T-helper 22 cell (primary cell): ENCODE measurements at regions not wholly inside any gene's neighbourhood (a gene's known extent, or its start where the extent isn't known, plus 50 kb on each side); places are given as distances from the start of the nearest gene placed in this dataset.

Experiments used
- DNase-seq: peaks from one replicate; pipeline ENCODE4 v3.0.0-alpha.2; 2020; ENCODE audit warnings: low read depth

DNA sequence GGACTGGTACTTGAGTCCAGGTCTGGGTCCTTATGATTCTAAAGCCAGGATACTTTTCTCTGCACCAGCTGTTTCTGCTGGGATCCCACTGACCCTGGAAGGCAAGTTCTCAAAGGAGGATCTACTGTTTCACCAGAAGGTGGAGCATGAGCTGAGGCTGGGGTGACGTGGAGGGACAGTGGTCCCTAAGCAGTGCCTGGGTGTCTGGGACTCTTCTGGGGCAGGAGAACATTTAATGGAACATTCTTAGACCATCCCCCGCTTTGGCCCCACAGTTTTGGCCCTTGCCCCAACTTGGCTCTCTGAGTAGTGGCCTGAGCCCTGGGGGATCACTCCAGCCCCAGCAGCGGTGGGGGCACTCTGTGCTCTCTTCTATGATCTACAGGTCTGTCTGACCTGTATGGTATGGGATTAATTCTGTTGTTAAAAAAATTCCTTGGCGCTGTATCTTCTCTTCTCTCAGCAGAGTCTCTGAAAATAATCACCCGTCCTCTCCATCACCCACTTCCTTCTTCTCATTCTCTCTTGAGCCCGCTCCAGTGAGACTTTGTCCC, 60.3 kb upstream of the CSF3R start:
- no peak for DNase-seq

DNA sequence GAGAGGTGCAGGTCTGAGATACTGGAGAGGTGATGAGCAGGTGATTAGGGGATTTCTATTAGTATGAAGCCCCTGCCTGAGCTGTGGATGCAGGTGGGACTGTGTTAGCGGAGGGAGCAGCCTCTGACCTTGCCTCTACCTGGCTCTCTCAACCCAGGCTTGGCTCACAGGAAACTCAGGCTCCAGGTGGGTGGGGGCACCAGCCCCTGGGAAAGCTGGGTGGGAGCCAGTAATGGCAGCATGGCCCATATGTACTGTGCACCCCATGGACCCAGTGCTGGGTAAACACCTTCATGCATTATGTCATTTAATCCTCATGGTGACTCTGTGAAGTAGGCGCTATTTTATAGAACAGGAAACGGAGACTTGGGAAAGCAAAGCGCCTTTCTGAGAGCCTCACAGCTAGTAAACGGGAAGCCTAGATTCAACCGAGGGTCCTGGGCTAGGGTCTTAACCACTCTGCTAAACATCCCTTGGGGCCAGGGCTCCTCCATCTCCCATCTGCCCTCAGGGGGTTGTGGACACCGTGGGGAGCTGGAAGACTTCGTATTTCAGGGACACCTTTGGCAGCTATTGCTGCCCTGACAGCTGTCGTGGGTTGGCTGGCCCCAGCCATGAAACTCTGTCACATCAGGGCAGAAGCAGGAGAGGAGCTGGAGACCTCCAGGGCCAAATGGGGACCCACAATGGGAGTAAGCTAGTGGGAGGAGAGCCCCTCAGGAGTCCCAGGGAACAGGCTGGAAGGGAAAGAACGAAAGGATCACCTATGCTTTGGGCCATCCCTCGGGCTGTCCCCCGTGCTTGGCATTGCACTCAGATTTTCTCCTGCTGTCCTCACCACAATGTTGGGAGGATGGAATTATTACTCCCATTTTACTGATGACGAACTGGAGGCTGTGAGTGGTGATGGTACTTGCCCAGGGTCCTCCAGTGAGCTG, 59.6 kb upstream of the CSF3R start:
- DNase-seq: no peak

DNA sequence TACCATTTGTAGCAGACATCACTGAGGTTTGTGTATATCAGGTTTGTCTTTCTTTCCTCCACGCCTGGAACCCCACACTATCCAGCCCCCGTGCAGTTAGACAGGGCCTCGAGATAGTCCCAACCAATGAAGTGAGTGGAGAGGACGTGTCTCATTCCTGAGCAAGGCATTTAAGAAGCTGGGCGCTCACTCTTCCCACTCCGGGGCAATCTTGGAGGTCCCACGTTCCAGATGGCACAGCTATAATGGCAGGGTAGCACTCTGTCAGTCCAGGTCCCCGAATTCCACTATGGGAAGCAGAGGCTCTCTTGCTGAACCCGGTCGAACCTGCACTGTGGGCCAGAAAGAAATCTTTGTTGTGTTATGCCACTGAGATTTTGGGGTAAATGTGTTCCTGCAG, 57.3 kb upstream of the CSF3R start:
- no peak for DNase-seq

DNA sequence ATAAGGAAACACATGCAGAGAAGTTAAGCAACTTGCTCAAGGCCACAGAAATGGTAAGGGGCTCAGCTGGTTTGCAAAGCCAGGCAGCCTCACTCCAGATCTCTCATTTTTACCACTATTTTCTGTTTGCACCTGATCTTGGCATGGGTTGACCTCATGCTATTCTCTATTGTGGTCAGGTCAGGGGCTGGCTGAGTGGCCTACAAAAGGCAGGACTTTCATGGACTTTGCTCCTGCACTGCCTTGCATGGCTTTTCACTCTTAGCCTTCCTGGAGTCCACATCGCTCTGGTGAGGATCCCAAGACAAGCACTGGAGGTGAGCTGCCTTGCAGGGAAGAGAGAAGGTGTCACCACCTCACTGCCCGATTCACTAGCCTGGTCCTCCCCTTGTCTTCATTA, 56.8 kb upstream of the CSF3R start:
- DNase-seq: no peak

DNA sequence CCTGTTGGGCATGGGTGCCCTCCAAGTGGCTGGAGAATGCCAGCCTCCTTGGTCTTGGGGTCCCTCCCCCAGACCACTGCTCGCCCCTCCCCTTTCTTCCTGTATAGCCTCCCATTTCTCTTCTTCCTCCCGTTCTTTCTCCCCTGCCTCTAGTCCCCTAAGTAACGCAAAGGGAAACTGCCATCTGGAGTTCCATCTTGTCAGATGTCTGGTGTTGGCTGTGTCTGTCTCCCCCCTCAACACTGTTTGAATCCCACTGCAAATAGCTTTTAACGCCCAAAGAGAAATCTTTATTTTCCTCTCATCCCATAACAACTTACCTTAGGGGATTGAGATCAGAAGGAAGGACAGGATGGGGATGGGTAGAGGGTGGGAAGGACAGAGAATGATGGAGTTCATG, 55.3 kb upstream of the CSF3R start:
- DNase-seq: no peak

DNA sequence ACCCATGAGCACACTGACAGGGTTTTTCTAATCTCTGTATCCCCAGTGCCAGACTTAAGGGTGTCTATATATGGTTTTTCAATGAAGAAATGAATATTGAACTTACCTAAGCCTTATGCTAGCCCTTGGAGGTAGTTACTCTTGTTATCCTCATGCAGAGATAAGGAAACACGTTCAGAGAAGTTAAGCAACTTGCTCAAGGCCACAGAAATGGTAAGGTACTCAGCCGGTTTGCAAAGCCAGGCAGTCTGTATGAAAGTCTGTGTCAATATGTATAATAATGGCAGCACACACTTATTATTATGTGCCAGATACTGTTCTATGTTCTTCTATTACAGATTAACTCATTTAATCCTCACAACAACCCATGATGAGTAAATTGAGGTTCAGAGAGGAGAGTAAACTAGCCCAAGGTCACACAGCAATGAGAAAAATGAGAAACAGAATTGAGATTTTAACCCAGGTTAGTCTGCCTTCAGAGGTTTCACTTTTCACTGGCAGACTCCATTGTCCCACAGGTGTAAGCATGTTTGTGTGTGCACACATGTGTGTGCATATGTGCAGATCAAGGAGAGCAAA, 54.6 kb upstream of the CSF3R start:
- DNase-seq: no peak

DNA sequence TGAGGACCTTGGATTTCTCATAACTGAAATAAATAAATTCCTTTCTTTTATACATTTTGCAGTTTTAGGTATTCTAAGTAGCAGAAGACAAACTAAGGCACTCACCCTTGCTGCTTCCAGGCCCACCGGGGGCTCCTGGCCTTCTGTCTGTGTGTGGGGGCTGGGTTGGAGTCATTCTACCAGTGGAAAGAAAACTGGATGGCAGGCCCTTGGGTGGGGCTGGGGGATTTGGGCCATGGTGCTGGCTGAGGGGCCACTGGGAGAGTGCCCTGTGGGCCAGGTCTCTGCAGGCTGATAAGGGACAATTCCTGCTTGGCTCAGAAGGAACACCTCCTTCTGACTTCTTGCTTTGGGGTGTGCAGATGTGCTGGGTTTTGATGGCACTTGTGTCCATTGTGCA, 54.0 kb upstream of the CSF3R start:
- DNase-seq: no peak

DNA sequence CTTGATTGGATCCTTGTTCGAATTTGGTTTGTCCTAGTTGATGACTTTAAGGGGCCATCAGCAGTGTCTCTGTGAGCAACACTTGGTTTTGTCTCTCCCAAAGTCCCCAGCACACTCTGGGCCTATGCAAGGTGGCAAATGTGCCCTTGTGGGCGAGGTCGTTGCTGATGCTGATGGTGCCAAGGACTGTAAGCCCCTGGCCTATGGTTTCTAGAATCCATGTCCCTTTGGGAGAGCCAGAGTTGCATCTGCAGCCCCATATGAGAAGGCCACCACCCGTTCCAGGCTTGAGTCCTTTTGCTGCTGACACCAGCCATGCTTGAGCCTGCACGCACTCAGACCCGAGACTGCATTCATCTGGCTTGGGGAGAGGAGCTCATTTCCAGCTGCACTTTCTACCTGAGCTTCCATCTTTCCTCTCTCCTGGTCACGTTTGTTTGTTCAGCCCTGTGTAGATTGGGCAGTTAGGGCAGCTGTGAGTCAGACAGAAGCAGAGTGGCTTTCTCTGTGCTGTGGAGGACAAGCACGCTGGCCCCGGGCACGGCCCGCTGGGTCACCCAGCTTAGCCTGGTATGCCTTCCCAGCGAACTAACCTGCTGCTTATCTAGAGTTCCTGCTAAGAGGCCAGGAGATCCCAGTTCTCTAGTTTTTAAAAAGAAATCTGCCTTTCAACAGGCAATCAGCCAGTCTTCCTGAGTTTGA, 52.1 kb upstream of the CSF3R start:
- no peak for DNase-seq

DNA sequence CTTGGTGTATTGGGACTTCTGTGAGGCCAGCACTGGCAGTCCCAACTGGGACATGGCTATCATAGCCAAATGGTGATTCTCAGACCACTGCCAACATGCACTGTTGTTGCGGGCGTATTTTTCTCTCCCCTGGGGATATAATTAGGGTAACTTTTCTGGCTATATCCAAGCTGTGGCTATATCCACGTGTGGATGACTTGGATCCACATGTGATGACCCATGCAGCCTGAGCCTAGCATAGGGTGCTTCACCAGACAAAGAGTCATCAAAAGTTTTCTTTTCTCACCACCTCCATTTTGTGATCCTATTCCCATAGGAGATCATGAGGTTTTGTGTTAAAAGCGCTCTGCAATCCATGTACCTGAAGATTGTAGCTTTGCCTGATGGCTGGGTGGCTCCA, 51.2 kb upstream of the CSF3R start:
- no peak for DNase-seq

DNA sequence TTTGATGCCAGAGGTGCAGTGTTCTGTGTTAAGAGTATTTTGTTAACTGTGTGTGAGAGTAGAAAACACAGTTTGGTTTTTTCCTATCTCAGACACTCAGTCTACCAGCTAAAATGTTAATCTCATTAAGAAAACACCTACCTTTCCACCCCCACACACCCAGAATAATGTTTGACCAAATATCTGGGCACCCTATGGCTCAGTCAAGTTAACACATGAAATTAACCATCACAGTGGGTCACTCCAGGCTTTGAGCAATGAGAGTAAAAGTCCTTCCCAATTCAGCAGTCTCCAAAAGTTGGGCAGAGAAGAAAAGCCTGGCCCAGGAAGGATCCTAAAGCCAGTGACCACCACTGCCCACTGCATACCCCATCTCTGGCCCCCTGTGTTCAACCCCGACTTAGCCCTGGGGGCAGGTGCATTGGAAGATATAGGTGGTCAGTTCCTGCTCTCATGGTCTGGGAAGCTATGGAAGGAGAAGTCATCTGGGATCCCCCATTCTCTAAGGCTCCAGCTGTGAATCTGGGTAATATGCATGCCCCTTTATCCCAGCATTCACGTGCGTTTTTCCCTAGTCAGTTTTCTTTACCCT, 50.2 kb upstream of the CSF3R start:
- DNase-seq: no peak
